H1 (cell line): ENCODE measurements at regions not wholly inside any gene's neighbourhood (a gene's known extent, or its start where the extent isn't known, plus 50 kb on each side); places are given as distances from the start of the nearest gene placed in this dataset.

Experiments used
- CTCF ChIA-PET: fragments of 300-600 bp; sonication (Branson Sonifier 250); formaldehyde crosslinking; loops from one replicate; lab custom pipeline; 2021; ENCODE audit not compliant: partially characterized antibody; lab: Charles Lee
- POLR2A ChIA-PET: fragments of 300-600 bp; sonication (Branson Sonifier 250); formaldehyde crosslinking; loops from one replicate; lab custom pipeline; 2021; ENCODE audit warnings: inconsistent platforms; ENCODE audit not compliant: partially characterized antibody; lab: Charles Lee
- DNase-seq, 2 experiments: peaks; one replicate each; pipeline versions ENCODE4 v3.0.0 to v3.0.0-alpha.2; 2010 to 2022; ENCODE audit warnings: low spot score in 2 of 2, low read depth in 1 of 2, mixed read lengths in 1 of 2
- FAIRE-seq: peaks from 2 replicates; lab custom pipeline; 2011; peaks lifted over from hg19 to GRCh38; lab: Jason Lieb, UNC
- H2AFZ ChIP-seq: 2 replicates; pipeline ENCODE4 v1.8.1; 2012; ENCODE audit warnings: low read length, inconsistent platforms
- H2AK5ac ChIP-seq: 2 replicates; pipeline ENCODE4 v1.6.1; 2013; ENCODE audit warnings: low read depth, low read length
- H2BK120ac ChIP-seq: replicated peaks from 2 replicates; pipeline ENCODE3; 2013; ENCODE audit warnings: low read depth, low read length, inconsistent platforms
- H2BK12ac ChIP-seq: 2 replicates; pipeline ENCODE4 v1.6.1; 2013; ENCODE audit warnings: low read depth, low read length
- H2BK15ac ChIP-seq: 2 replicates; pipeline ENCODE4 v1.6.1; 2013; ENCODE audit warnings: low read length
- H2BK20ac ChIP-seq: 2 replicates; pipeline ENCODE4 v1.6.1; 2013; ENCODE audit warnings: low read length
- H2BK5ac ChIP-seq: 2 replicates; pipeline ENCODE4 v1.6.1; 2013; ENCODE audit warnings: low read depth, low read length
- H3K14ac ChIP-seq: 2 replicates; pipeline ENCODE4 v1.6.1; 2013; ENCODE audit warnings: inconsistent platforms; ENCODE audit not compliant: insufficient read length
- H3K18ac ChIP-seq: 2 replicates; pipeline ENCODE4 v1.6.1; 2013; ENCODE audit warnings: low read length; ENCODE audit errors: extremely low read depth
- H3K23ac ChIP-seq: 2 replicates; pipeline ENCODE4 v1.6.1; 2013; ENCODE audit warnings: inconsistent platforms; ENCODE audit not compliant: insufficient read length
- H3K23me2 ChIP-seq: 2 replicates; pipeline ENCODE4 v1.6.1; 2013; ENCODE audit warnings: low read depth, low read length
- H3K27ac ChIP-seq: 2 replicates; pipeline ENCODE4 v1.6.1; 2011; ENCODE audit warnings: low read depth, low read length, inconsistent platforms
- H3K27me3 ChIP-seq, 4 experiments: replicated peaks in 1 of 4; 1 replicate in 1 of 4; 2 replicates in 3 of 4; pipeline versions ENCODE4 v1.6.1 to v1.8.1; 2011 to 2013; ENCODE audit warnings: low read length in 3 of 4, mild to moderate bottlenecking in 3 of 4, inconsistent platforms in 2 of 4, mixed read lengths in 2 of 4, moderate library complexity in 1 of 4; ENCODE audit not compliant: control insufficient read depth in 3 of 4, insufficient read depth in 3 of 4; ENCODE audit errors: extremely low read depth in 1 of 4
- H3K36me3 ChIP-seq, 4 experiments: 2 replicates each; pipeline versions ENCODE4 v1.6.1 to v1.8.1; 2011 to 2013; ENCODE audit warnings: mild to moderate bottlenecking in 4 of 4, low read length in 3 of 4, moderate library complexity in 2 of 4, control low read depth in 1 of 4, inconsistent platforms in 1 of 4; ENCODE audit not compliant: insufficient read depth in 4 of 4, control insufficient read depth in 2 of 4
- H3K4ac ChIP-seq: replicated peaks from 2 replicates; pipeline ENCODE3; 2013; ENCODE audit warnings: low read length, low read depth, mixed read lengths, inconsistent platforms; ENCODE audit not compliant: insufficient read length
- H3K4me1 ChIP-seq, 4 experiments: replicated peaks in 1 of 4; 1 replicate in 1 of 4; 2 replicates in 3 of 4; pipeline versions ENCODE4 v1.6.1 to v1.8.1; 2011 to 2013; ENCODE audit warnings: low read length in 3 of 4, inconsistent platforms in 2 of 4, mixed read lengths in 1 of 4; ENCODE audit not compliant: insufficient read depth in 4 of 4, control insufficient read depth in 3 of 4
- H3K4me2 ChIP-seq, 2 experiments: 2 replicates each; pipeline versions ENCODE4 v1.6.1 to v1.8.1; 2011 to 2013; ENCODE audit warnings: low read depth in 2 of 2, low read length in 2 of 2, control low read depth in 1 of 2, inconsistent platforms in 1 of 2, mild to moderate bottlenecking in 1 of 2; ENCODE audit not compliant: insufficient read depth in 1 of 2
- H3K4me3 ChIP-seq, 4 experiments: fragments of 200-600, 300-600 bp in 1 of 4; sonication (generic), shearing (Covaris generic), sonication (Bioruptor Twin) in 1 of 4; 2 replicates each; pipeline versions ENCODE4 v1.5.1 to v1.8.1; 2011 to 2016; ENCODE audit warnings: low read length in 4 of 4, low read depth in 3 of 4, control low read depth in 2 of 4, inconsistent platforms in 2 of 4, mild to moderate bottlenecking in 2 of 4, mixed read lengths in 1 of 4, moderate library complexity in 1 of 4; ENCODE audit not compliant: insufficient read depth in 2 of 4; ENCODE audit errors: extremely low read depth in 1 of 4
- H3K56ac ChIP-seq: replicated peaks from 2 replicates; pipeline ENCODE3; 2013; ENCODE audit warnings: low read depth, mild to moderate bottlenecking, mixed read lengths, low read length, inconsistent platforms; ENCODE audit not compliant: insufficient read length
- H3K79me1 ChIP-seq: 2 replicates; pipeline ENCODE4 v1.6.1; 2013; ENCODE audit warnings: low read depth, low read length, control low read depth
- H3K79me2 ChIP-seq, 2 experiments: 2 replicates each; pipeline versions ENCODE4 v1.6.1 to v1.8.1; 2012 to 2013; ENCODE audit warnings: low read length in 2 of 2, mild to moderate bottlenecking in 2 of 2, inconsistent platforms in 1 of 2; ENCODE audit not compliant: insufficient read depth in 2 of 2, control insufficient read depth in 1 of 2
- H3K9ac ChIP-seq, 4 experiments: replicated peaks in 1 of 4; 1 replicate in 1 of 4; 2 replicates in 3 of 4; pipeline versions ENCODE4 v1.6.1 to v1.8.1; 2011 to 2013; ENCODE audit warnings: low read depth in 3 of 4, low read length in 3 of 4, control low read depth in 2 of 4, mild to moderate bottlenecking in 2 of 4, moderate library complexity in 2 of 4, inconsistent platforms in 1 of 4; ENCODE audit errors: extremely low read depth in 1 of 4
- H3K9me3 ChIP-seq, 2 experiments: 2 replicates each; pipeline versions ENCODE4 v1.6.1 to v1.8.1; 2012 to 2013; ENCODE audit warnings: mild to moderate bottlenecking in 2 of 2, moderate library complexity in 2 of 2, control low read depth in 1 of 2, inconsistent platforms in 1 of 2, low read depth in 1 of 2, low read length in 1 of 2, mixed read lengths in 1 of 2; ENCODE audit not compliant: insufficient read depth in 2 of 2
- H4K20me1 ChIP-seq, 2 experiments: replicated peaks in 1 of 2; 2 replicates each; pipeline versions ENCODE3 to v1.8.1; 2011 to 2013; ENCODE audit warnings: inconsistent platforms in 2 of 2, low read length in 2 of 2, mild to moderate bottlenecking in 1 of 2; ENCODE audit not compliant: insufficient read depth in 2 of 2, control insufficient read depth in 1 of 2
- H4K5ac ChIP-seq: 2 replicates; pipeline ENCODE4 v1.6.1; 2013; ENCODE audit warnings: low read length, low read depth, mixed read lengths, inconsistent platforms; ENCODE audit not compliant: insufficient read length
- H4K8ac ChIP-seq: 2 replicates; pipeline ENCODE4 v1.8.0; 2013; ENCODE audit warnings: mild to moderate bottlenecking, moderate library complexity, low read length, inconsistent platforms; ENCODE audit not compliant: insufficient read depth; ENCODE audit errors: extremely low read depth
- H4K91ac ChIP-seq: replicated peaks from 2 replicates; pipeline ENCODE3; 2013; ENCODE audit warnings: low read length, mixed read lengths, inconsistent platforms; ENCODE audit not compliant: insufficient read length
- CEBPB ChIP-seq: IDR thresholded peaks from 2 replicates; pipeline ENCODE4 v1.6.1; 2012; ENCODE audit warnings: low read depth, low read length
- CREB1 ChIP-seq: IDR thresholded peaks from 2 replicates; pipeline ENCODE4 v1.6.1; 2012; ENCODE audit warnings: inconsistent platforms
- EP300 ChIP-seq, 2 experiments: IDR thresholded peaks; 1 replicate in 1 of 2; 2 replicates in 1 of 2; pipeline ENCODE4 v1.6.1; 2011 to 2012; ENCODE audit warnings: low read depth in 2 of 2, low read length in 2 of 2, mild to moderate bottlenecking in 2 of 2, borderline replicate concordance in 1 of 2, inconsistent platforms in 1 of 2, moderate library complexity in 1 of 2
- KDM5A ChIP-seq: fragments of 200-600 bp; IDR thresholded peaks from 2 replicates; pipeline ENCODE4 v1.7.1; 2012; ENCODE audit warnings: mild to moderate bottlenecking, low read length, inconsistent platforms, mixed read lengths
- SP2 ChIP-seq: IDR thresholded peaks from 2 replicates; pipeline ENCODE4 v1.6.1; 2012; ENCODE audit warnings: mild to moderate bottlenecking, low read length, inconsistent platforms
- WGBS, 2 experiments: shearing (Covaris generic) in 1 of 2; methylation state at CpG; one replicate each; pipeline versions ENCODE4 v1.1.6 to v1.1.7; 2013 to 2015; ENCODE audit warnings: low lambda C conversion rate in 2 of 2, mixed read lengths in 2 of 2, inconsistent platforms in 1 of 2, low coverage in 1 of 2, missing lambda C conversion rate in 1 of 2; ENCODE audit not compliant: insufficient replicate concordance in 2 of 2, insufficient coverage in 1 of 2, insufficient read length in 1 of 2; ENCODE audit errors: extremely low coverage in 1 of 2, missing lambda C conversion rate in 1 of 2; 5-methylcytosine and 5-hydroxymethylcytosine counted together

DNA sequence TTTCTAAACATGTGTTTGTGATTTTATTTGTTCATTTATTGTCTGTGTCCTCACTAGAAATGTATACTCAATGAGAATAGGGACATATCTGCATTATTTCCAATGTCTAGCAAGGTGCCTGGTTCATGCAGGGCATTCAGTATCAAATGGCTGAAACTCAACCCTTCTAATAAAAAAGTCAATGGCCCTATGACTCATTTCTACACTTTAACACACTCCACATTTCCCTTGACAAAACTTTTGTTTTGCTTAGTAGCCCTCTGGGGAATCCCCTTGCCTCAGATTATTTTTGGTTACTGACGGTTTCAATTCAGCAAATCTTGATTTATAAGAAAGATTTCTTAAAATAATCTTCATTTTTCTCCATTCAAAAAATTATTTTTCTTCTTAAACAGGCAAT lies 206.0 kb upstream of the DMRTA1 start:
- H3K14ac ChIP-seq = no peak overlapping the region
- H4K91ac ChIP-seq = no peak overlapping the region
- no peaks in the 10 kb centered on the region for H3K79me2 ChIP-seq
- H3K23me2 ChIP-seq = no peaks in the 10 kb centered on the region
- no peaks in the 10 kb centered on the region for H4K20me1 ChIP-seq
- no peak overlapping the region for H2AFZ ChIP-seq
- H2AK5ac ChIP-seq = no peak overlapping the region
- no peak overlapping the region for H3K9ac ChIP-seq
- no peak overlapping the region for H3K4me2 ChIP-seq
- H3K56ac ChIP-seq = no peak overlapping the region
- H3K36me3 ChIP-seq = no peaks in the 10 kb centered on the region
- no peak for DNase-seq
- no peak overlapping the region for H4K8ac ChIP-seq
- FAIRE-seq = no peak
- H2BK20ac ChIP-seq = no peak overlapping the region
- no peak for TF ChIP-seq CEBPB
- TF ChIP-seq EP300 (IDR thresholded peaks at IDR 0.05; ENCODE audit: borderline replicate concordance in 1 of 2, low read depth in 2 of 2, low read length in 2 of 2) = no peak
- TF ChIP-seq KDM5A = no peak
- TF ChIP-seq CREB1 = no peak
- TF ChIP-seq SP2 = no peak
- H3K4ac ChIP-seq = no peak overlapping the region
- ChIA-PET POLR2A (no interaction called here), CTCF (interaction anchor here (0.9 to 1.9 kb wide), 3 partner anchors 123 to 427 kb away, joined by 3 to 4 read pairs (median 4); no protein-coding TSS in a partner anchor)
- no peaks in the 10 kb centered on the region for H3K79me1 ChIP-seq
- no peak overlapping the region for H2BK120ac ChIP-seq
- no peak overlapping the region for H2BK15ac ChIP-seq
- no peak overlapping the region for H3K4me3 ChIP-seq
- H2BK5ac ChIP-seq = no peak overlapping the region
- H2BK12ac ChIP-seq = no peak overlapping the region
- no peak overlapping the region for H3K18ac ChIP-seq
- H3K27ac ChIP-seq = no peak overlapping the region
- H3K4me1 ChIP-seq = no peaks in the 10 kb centered on the region
- H3K23ac ChIP-seq = no peak overlapping the region
- no peaks in the 10 kb centered on the region for H3K27me3 ChIP-seq
- WGBS, 2 experiments = 82% methylated on average over 1 of the region's 1 CpG; no CpG with 5 or more reads in 1 of the 2 experiments
- no peaks in the 10 kb centered on the region for H3K9me3 ChIP-seq
- no peak overlapping the region for H4K5ac ChIP-seq
